DND-41 (cell line): ENCODE measurements at regions not wholly inside any gene's neighbourhood (a gene's known extent, or its start where the extent isn't known, plus 50 kb on each side); places are given as distances from the start of the nearest gene placed in this dataset.

Experiments
- EZH2 ChIP-seq: IDR thresholded peaks from 3 replicates; pipeline ENCODE4 v1.6.1; 2012; ENCODE audit warnings: borderline replicate concordance, low read depth, mild to moderate bottlenecking, moderate library complexity, low read length, inconsistent platforms; ENCODE audit not compliant: severe bottlenecking
- TF ChIP-seq, protein P1 (sequence below): IDR thresholded peaks from 2 replicates; pipeline ENCODE4 v1.5.1; 2012; ENCODE audit warnings: borderline replicate concordance, low read length, moderate library complexity, mild to moderate bottlenecking; ENCODE audit not compliant: poor library complexity, severe bottlenecking; ENCODE audit errors: extremely low read depth

DNA sequence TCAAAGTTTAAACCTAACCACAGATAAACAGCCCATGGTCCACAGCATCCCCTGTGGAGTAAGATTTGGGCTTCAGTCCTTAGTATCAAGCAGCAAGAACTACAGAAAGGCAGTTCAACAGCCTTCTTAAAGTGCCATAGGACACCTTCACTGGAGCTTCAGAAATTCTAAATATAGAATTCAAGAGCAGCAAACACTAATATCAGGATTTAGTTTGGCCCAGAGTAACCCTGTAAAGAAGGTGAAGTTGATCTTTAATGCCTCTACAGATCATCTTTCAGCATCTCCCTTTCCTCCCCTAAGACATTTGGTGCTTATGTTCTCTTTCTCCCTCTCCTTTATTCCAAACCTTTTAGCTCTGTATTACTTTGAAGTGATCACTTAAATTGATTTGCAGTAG is 59.5 kb upstream of the ARHGAP5 start:
- TF ChIP-seq, protein P1, sequence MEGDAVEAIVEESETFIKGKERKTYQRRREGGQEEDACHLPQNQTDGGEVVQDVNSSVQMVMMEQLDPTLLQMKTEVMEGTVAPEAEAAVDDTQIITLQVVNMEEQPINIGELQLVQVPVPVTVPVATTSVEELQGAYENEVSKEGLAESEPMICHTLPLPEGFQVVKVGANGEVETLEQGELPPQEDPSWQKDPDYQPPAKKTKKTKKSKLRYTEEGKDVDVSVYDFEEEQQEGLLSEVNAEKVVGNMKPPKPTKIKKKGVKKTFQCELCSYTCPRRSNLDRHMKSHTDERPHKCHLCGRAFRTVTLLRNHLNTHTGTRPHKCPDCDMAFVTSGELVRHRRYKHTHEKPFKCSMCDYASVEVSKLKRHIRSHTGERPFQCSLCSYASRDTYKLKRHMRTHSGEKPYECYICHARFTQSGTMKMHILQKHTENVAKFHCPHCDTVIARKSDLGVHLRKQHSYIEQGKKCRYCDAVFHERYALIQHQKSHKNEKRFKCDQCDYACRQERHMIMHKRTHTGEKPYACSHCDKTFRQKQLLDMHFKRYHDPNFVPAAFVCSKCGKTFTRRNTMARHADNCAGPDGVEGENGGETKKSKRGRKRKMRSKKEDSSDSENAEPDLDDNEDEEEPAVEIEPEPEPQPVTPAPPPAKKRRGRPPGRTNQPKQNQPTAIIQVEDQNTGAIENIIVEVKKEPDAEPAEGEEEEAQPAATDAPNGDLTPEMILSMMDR: no peak
- TF ChIP-seq EZH2: no peak
